H1 (cell line): ENCODE measurements at regions not wholly inside any gene's neighbourhood (a gene's known extent, or its start where the extent isn't known, plus 50 kb on each side); places are given as distances from the start of the nearest gene placed in this dataset.

ENCODE experiments used
- CHD2 ChIP-seq: IDR thresholded peaks from 2 replicates; pipeline ENCODE4 v1.6.1; 2012; ENCODE audit warnings: low read length, improper control_type of control experiment
- EP300 ChIP-seq, 2 experiments: IDR thresholded peaks; 1 replicate in 1 of 2; 2 replicates in 1 of 2; pipeline ENCODE4 v1.6.1; 2011 to 2012; ENCODE audit warnings: low read depth in 2 of 2, low read length in 2 of 2, mild to moderate bottlenecking in 2 of 2, borderline replicate concordance in 1 of 2, inconsistent platforms in 1 of 2, moderate library complexity in 1 of 2
- EZH2 ChIP-seq: fragments of 200-600 bp; sonication (generic); IDR thresholded peaks from 2 replicates; pipeline ENCODE4 v1.7.1; 2012; ENCODE audit warnings: low read depth, mild to moderate bottlenecking, moderate library complexity, low read length, inconsistent platforms; ENCODE audit not compliant: severe bottlenecking
- FOSL1 ChIP-seq: IDR thresholded peaks from 2 replicates; pipeline ENCODE4 v1.6.1; 2011; ENCODE audit warnings: mild to moderate bottlenecking, low read depth, low read length, moderate library complexity; ENCODE audit not compliant: insufficient read depth
- POLR2AphosphoS5 ChIP-seq: IDR thresholded peaks from 2 replicates; pipeline ENCODE4 v1.6.1; 2011; ENCODE audit warnings: low read depth, low read length
- RAD21 ChIP-seq, 2 experiments: IDR thresholded peaks in 1 of 2; conservative IDR thresholded peaks in 1 of 2; 2 replicates each; pipeline ENCODE4 v1.6.1; 2011; ENCODE audit warnings: low read depth in 2 of 2, low read length in 2 of 2, improper control_type of control experiment in 1 of 2, inconsistent platforms in 1 of 2, mild to moderate bottlenecking in 1 of 2, moderate library complexity in 1 of 2
- RXRA ChIP-seq: IDR thresholded peaks from 2 replicates; pipeline ENCODE4 v1.6.1; 2011; ENCODE audit warnings: low read depth, mild to moderate bottlenecking, low read length, moderate library complexity; ENCODE audit not compliant: insufficient read depth
- SAP30 ChIP-seq: fragments of 300-600 bp; sonication (generic); IDR thresholded peaks from 2 replicates; pipeline ENCODE4 v1.7.1; 2012; ENCODE audit warnings: low read length, moderate library complexity, mild to moderate bottlenecking, inconsistent platforms; ENCODE audit not compliant: insufficient read depth, insufficient replicate concordance
- YY1 ChIP-seq: IDR thresholded peaks from 2 replicates; pipeline ENCODE4 v1.6.1; 2011; ENCODE audit warnings: low read depth, mild to moderate bottlenecking, low read length
- ZNF274 ChIP-seq: IDR thresholded peaks from 2 replicates; pipeline ENCODE4 v1.7.0; 2012; ENCODE audit warnings: low read length, borderline replicate concordance; ENCODE audit errors: extremely low read depth
- TF ChIP-seq, protein P1 (sequence below), 3 experiments: IDR thresholded peaks; 1 replicate in 2 of 3; 2 replicates in 1 of 3; pipeline versions ENCODE4 v1.5.1 to v1.6.1; 2011; ENCODE audit warnings: low read length in 3 of 3, mild to moderate bottlenecking in 3 of 3, inconsistent platforms in 2 of 3, low read depth in 1 of 3, moderate library complexity in 1 of 3; ENCODE audit not compliant: insufficient read depth in 1 of 3; ENCODE audit errors: control extremely low read depth in 1 of 3

DNA sequence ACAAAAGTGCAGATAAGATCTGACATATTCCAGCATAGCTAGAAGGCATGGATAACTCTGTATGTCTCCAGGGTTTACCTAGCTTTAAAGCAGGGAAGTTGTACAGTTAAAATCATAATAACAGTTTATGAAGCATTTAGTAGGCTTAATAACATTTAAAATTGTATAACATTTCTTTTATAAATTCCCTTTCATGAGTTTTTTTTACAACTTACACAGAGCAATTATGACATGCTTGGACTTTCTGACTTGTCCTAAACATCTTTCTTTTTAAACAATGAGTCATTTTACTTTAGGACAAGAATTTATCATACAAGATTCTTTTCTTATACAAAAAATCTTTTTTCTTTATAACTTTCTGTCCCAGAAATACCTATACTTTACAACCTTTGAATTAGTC lies 408.5 kb upstream of the NEGR1 start:
- TF ChIP-seq RXRA (no peak), POLR2AphosphoS5 (no peak), EP300 (IDR thresholded peaks at IDR 0.05; ENCODE audit: borderline replicate concordance in 1 of 2, low read depth in 2 of 2, low read length in 2 of 2) (no peak), CHD2 (no peak), YY1 (no peak), FOSL1 (no peak), ZNF274 (no peak), SAP30 (no peak), RAD21 (IDR thresholded peaks at IDR 0.05 in 1 of 2, conservative IDR thresholded peaks at IDR 0.05 in 1 of 2; ENCODE audit: low read depth in 2 of 2, low read length in 2 of 2) (no peak), EZH2 (no peak)
- TF ChIP-seq, protein P1, sequence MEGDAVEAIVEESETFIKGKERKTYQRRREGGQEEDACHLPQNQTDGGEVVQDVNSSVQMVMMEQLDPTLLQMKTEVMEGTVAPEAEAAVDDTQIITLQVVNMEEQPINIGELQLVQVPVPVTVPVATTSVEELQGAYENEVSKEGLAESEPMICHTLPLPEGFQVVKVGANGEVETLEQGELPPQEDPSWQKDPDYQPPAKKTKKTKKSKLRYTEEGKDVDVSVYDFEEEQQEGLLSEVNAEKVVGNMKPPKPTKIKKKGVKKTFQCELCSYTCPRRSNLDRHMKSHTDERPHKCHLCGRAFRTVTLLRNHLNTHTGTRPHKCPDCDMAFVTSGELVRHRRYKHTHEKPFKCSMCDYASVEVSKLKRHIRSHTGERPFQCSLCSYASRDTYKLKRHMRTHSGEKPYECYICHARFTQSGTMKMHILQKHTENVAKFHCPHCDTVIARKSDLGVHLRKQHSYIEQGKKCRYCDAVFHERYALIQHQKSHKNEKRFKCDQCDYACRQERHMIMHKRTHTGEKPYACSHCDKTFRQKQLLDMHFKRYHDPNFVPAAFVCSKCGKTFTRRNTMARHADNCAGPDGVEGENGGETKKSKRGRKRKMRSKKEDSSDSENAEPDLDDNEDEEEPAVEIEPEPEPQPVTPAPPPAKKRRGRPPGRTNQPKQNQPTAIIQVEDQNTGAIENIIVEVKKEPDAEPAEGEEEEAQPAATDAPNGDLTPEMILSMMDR (IDR thresholded peaks at IDR 0.05; ENCODE audit: control extremely low read depth in 1 of 3, insufficient read depth in 1 of 3, low read depth in 1 of 3, low read length in 3 of 3), result no peak
